NOMO-1 treated with DMSO at 0.1 percent for 48 hours (cell line): ENCODE measurements at regions not wholly inside any gene's neighbourhood (a gene's known extent, or its start where the extent isn't known, plus 50 kb on each side); places are given as distances from the start of the nearest gene placed in this dataset.

ENCODE experiments used
- DNase-seq: peaks from one replicate; lab custom pipeline; 2025; ENCODE audit not compliant: unreplicated experiment; lab: John Stamatoyannopoulos, UW

GRCh38 chr3:165355316-165355715, 159.1 kb upstream of the SLITRK3 start:
- DNase-seq, result no peak

- DNase-seq, result no peak
Observed at GRCh38 chr3:165347526-165347925, 151.3 kb upstream of the SLITRK3 start.

GRCh38 chr3:165346503-165346902, 150.3 kb upstream of the SLITRK3 start:
- no peak for DNase-seq

GRCh38 chr3:165343185-165343584, 147.0 kb upstream of the SLITRK3 start:
- no peak for DNase-seq

- no peak for DNase-seq
Observed at GRCh38 chr3:165339753-165340152, 143.6 kb upstream of the SLITRK3 start.

GRCh38 chr3:165336786-165337185, 140.6 kb upstream of the SLITRK3 start:
- no peak for DNase-seq
